H1 (cell line): ENCODE measurements at regions not wholly inside any gene's neighbourhood (a gene's known extent, or its start where the extent isn't known, plus 50 kb on each side); places are given as distances from the start of the nearest gene placed in this dataset.

Experiments used
- CTCF ChIA-PET: fragments of 300-600 bp; sonication (Branson Sonifier 250); formaldehyde crosslinking; loops from one replicate; lab custom pipeline; 2021; ENCODE audit not compliant: partially characterized antibody; lab: Charles Lee
- POLR2A ChIA-PET: fragments of 300-600 bp; sonication (Branson Sonifier 250); formaldehyde crosslinking; loops from one replicate; lab custom pipeline; 2021; ENCODE audit warnings: inconsistent platforms; ENCODE audit not compliant: partially characterized antibody; lab: Charles Lee
- DNase-seq, 2 experiments: peaks; one replicate each; pipeline versions ENCODE4 v3.0.0 to v3.0.0-alpha.2; 2010 to 2022; ENCODE audit warnings: low spot score in 2 of 2, low read depth in 1 of 2, mixed read lengths in 1 of 2
- FAIRE-seq: peaks from 2 replicates; lab custom pipeline; 2011; peaks lifted over from hg19 to GRCh38; lab: Jason Lieb, UNC
- H2AFZ ChIP-seq: 2 replicates; pipeline ENCODE4 v1.8.1; 2012; ENCODE audit warnings: low read length, inconsistent platforms
- H2AK5ac ChIP-seq: 2 replicates; pipeline ENCODE4 v1.6.1; 2013; ENCODE audit warnings: low read depth, low read length
- H2BK120ac ChIP-seq: replicated peaks from 2 replicates; pipeline ENCODE3; 2013; ENCODE audit warnings: low read depth, low read length, inconsistent platforms
- H2BK12ac ChIP-seq: 2 replicates; pipeline ENCODE4 v1.6.1; 2013; ENCODE audit warnings: low read depth, low read length
- H2BK15ac ChIP-seq: 2 replicates; pipeline ENCODE4 v1.6.1; 2013; ENCODE audit warnings: low read length
- H2BK20ac ChIP-seq: 2 replicates; pipeline ENCODE4 v1.6.1; 2013; ENCODE audit warnings: low read length
- H2BK5ac ChIP-seq: 2 replicates; pipeline ENCODE4 v1.6.1; 2013; ENCODE audit warnings: low read depth, low read length
- H3K14ac ChIP-seq: 2 replicates; pipeline ENCODE4 v1.6.1; 2013; ENCODE audit warnings: inconsistent platforms; ENCODE audit not compliant: insufficient read length
- H3K18ac ChIP-seq: 2 replicates; pipeline ENCODE4 v1.6.1; 2013; ENCODE audit warnings: low read length; ENCODE audit errors: extremely low read depth
- H3K23ac ChIP-seq: 2 replicates; pipeline ENCODE4 v1.6.1; 2013; ENCODE audit warnings: inconsistent platforms; ENCODE audit not compliant: insufficient read length
- H3K23me2 ChIP-seq: 2 replicates; pipeline ENCODE4 v1.6.1; 2013; ENCODE audit warnings: low read depth, low read length
- H3K27ac ChIP-seq: 2 replicates; pipeline ENCODE4 v1.6.1; 2011; ENCODE audit warnings: low read depth, low read length, inconsistent platforms
- H3K27me3 ChIP-seq, 4 experiments: replicated peaks in 1 of 4; 1 replicate in 1 of 4; 2 replicates in 3 of 4; pipeline versions ENCODE4 v1.6.1 to v1.8.1; 2011 to 2013; ENCODE audit warnings: low read length in 3 of 4, mild to moderate bottlenecking in 3 of 4, inconsistent platforms in 2 of 4, mixed read lengths in 2 of 4, moderate library complexity in 1 of 4; ENCODE audit not compliant: control insufficient read depth in 3 of 4, insufficient read depth in 3 of 4; ENCODE audit errors: extremely low read depth in 1 of 4
- H3K36me3 ChIP-seq, 4 experiments: 2 replicates each; pipeline versions ENCODE4 v1.6.1 to v1.8.1; 2011 to 2013; ENCODE audit warnings: mild to moderate bottlenecking in 4 of 4, low read length in 3 of 4, moderate library complexity in 2 of 4, control low read depth in 1 of 4, inconsistent platforms in 1 of 4; ENCODE audit not compliant: insufficient read depth in 4 of 4, control insufficient read depth in 2 of 4
- H3K4ac ChIP-seq: replicated peaks from 2 replicates; pipeline ENCODE3; 2013; ENCODE audit warnings: low read length, low read depth, mixed read lengths, inconsistent platforms; ENCODE audit not compliant: insufficient read length
- H3K4me1 ChIP-seq, 4 experiments: replicated peaks in 1 of 4; 1 replicate in 1 of 4; 2 replicates in 3 of 4; pipeline versions ENCODE4 v1.6.1 to v1.8.1; 2011 to 2013; ENCODE audit warnings: low read length in 3 of 4, inconsistent platforms in 2 of 4, mixed read lengths in 1 of 4; ENCODE audit not compliant: insufficient read depth in 4 of 4, control insufficient read depth in 3 of 4
- H3K4me2 ChIP-seq, 2 experiments: 2 replicates each; pipeline versions ENCODE4 v1.6.1 to v1.8.1; 2011 to 2013; ENCODE audit warnings: low read depth in 2 of 2, low read length in 2 of 2, control low read depth in 1 of 2, inconsistent platforms in 1 of 2, mild to moderate bottlenecking in 1 of 2; ENCODE audit not compliant: insufficient read depth in 1 of 2
- H3K4me3 ChIP-seq, 4 experiments: fragments of 200-600, 300-600 bp in 1 of 4; sonication (generic), shearing (Covaris generic), sonication (Bioruptor Twin) in 1 of 4; 2 replicates each; pipeline versions ENCODE4 v1.5.1 to v1.8.1; 2011 to 2016; ENCODE audit warnings: low read length in 4 of 4, low read depth in 3 of 4, control low read depth in 2 of 4, inconsistent platforms in 2 of 4, mild to moderate bottlenecking in 2 of 4, mixed read lengths in 1 of 4, moderate library complexity in 1 of 4; ENCODE audit not compliant: insufficient read depth in 2 of 4; ENCODE audit errors: extremely low read depth in 1 of 4
- H3K56ac ChIP-seq: replicated peaks from 2 replicates; pipeline ENCODE3; 2013; ENCODE audit warnings: low read depth, mild to moderate bottlenecking, mixed read lengths, low read length, inconsistent platforms; ENCODE audit not compliant: insufficient read length
- H3K79me1 ChIP-seq: 2 replicates; pipeline ENCODE4 v1.6.1; 2013; ENCODE audit warnings: low read depth, low read length, control low read depth
- H3K79me2 ChIP-seq, 2 experiments: 2 replicates each; pipeline versions ENCODE4 v1.6.1 to v1.8.1; 2012 to 2013; ENCODE audit warnings: low read length in 2 of 2, mild to moderate bottlenecking in 2 of 2, inconsistent platforms in 1 of 2; ENCODE audit not compliant: insufficient read depth in 2 of 2, control insufficient read depth in 1 of 2
- H3K9ac ChIP-seq, 4 experiments: replicated peaks in 1 of 4; 1 replicate in 1 of 4; 2 replicates in 3 of 4; pipeline versions ENCODE4 v1.6.1 to v1.8.1; 2011 to 2013; ENCODE audit warnings: low read depth in 3 of 4, low read length in 3 of 4, control low read depth in 2 of 4, mild to moderate bottlenecking in 2 of 4, moderate library complexity in 2 of 4, inconsistent platforms in 1 of 4; ENCODE audit errors: extremely low read depth in 1 of 4
- H3K9me3 ChIP-seq, 2 experiments: 2 replicates each; pipeline versions ENCODE4 v1.6.1 to v1.8.1; 2012 to 2013; ENCODE audit warnings: mild to moderate bottlenecking in 2 of 2, moderate library complexity in 2 of 2, control low read depth in 1 of 2, inconsistent platforms in 1 of 2, low read depth in 1 of 2, low read length in 1 of 2, mixed read lengths in 1 of 2; ENCODE audit not compliant: insufficient read depth in 2 of 2
- H4K20me1 ChIP-seq, 2 experiments: replicated peaks in 1 of 2; 2 replicates each; pipeline versions ENCODE3 to v1.8.1; 2011 to 2013; ENCODE audit warnings: inconsistent platforms in 2 of 2, low read length in 2 of 2, mild to moderate bottlenecking in 1 of 2; ENCODE audit not compliant: insufficient read depth in 2 of 2, control insufficient read depth in 1 of 2
- H4K5ac ChIP-seq: 2 replicates; pipeline ENCODE4 v1.6.1; 2013; ENCODE audit warnings: low read length, low read depth, mixed read lengths, inconsistent platforms; ENCODE audit not compliant: insufficient read length
- H4K8ac ChIP-seq: 2 replicates; pipeline ENCODE4 v1.8.0; 2013; ENCODE audit warnings: mild to moderate bottlenecking, moderate library complexity, low read length, inconsistent platforms; ENCODE audit not compliant: insufficient read depth; ENCODE audit errors: extremely low read depth
- H4K91ac ChIP-seq: replicated peaks from 2 replicates; pipeline ENCODE3; 2013; ENCODE audit warnings: low read length, mixed read lengths, inconsistent platforms; ENCODE audit not compliant: insufficient read length
- ASH2L ChIP-seq: fragments of 200-600, 300-600 bp; sonication (generic); IDR thresholded peaks from one replicate; pipeline ENCODE4 v1.7.1; 2017; ENCODE audit warnings: low read length
- CBX8 ChIP-seq: fragments of 300-800, 300-1000 bp; sonication (generic); IDR thresholded peaks from 2 replicates; pipeline ENCODE4 v1.7.1; 2016; ENCODE audit warnings: low read depth, low read length, borderline replicate concordance
- CHD1 ChIP-seq: IDR thresholded peaks from 2 replicates; pipeline ENCODE4 v1.6.1; 2012; ENCODE audit warnings: low read depth, low read length, improper control_type of control experiment
- EGR1 ChIP-seq: IDR thresholded peaks from 2 replicates; pipeline ENCODE4 v1.6.1; 2011; ENCODE audit warnings: low read depth, low read length, borderline replicate concordance
- EP300 ChIP-seq, 2 experiments: IDR thresholded peaks; 1 replicate in 1 of 2; 2 replicates in 1 of 2; pipeline ENCODE4 v1.6.1; 2011 to 2012; ENCODE audit warnings: low read depth in 2 of 2, low read length in 2 of 2, mild to moderate bottlenecking in 2 of 2, borderline replicate concordance in 1 of 2, inconsistent platforms in 1 of 2, moderate library complexity in 1 of 2
- FOSL1 ChIP-seq: IDR thresholded peaks from 2 replicates; pipeline ENCODE4 v1.6.1; 2011; ENCODE audit warnings: mild to moderate bottlenecking, low read depth, low read length, moderate library complexity; ENCODE audit not compliant: insufficient read depth
- HDAC2 ChIP-seq, 2 experiments: fragments of 300-600 bp in 1 of 2; sonication (generic) in 1 of 2; IDR thresholded peaks; 2 replicates each; pipeline ENCODE4 v1.6.1; 2011 to 2012; ENCODE audit warnings: low read depth in 2 of 2, low read length in 2 of 2, mild to moderate bottlenecking in 2 of 2, moderate library complexity in 2 of 2, borderline replicate concordance in 1 of 2, inconsistent platforms in 1 of 2
- HDAC6 ChIP-seq: IDR thresholded peaks from one replicate; pipeline ENCODE4 v1.7.1; 2012; ENCODE audit warnings: low read depth, mild to moderate bottlenecking, inconsistent platforms, low read length, moderate library complexity
- KDM5A ChIP-seq: fragments of 200-600 bp; IDR thresholded peaks from 2 replicates; pipeline ENCODE4 v1.7.1; 2012; ENCODE audit warnings: mild to moderate bottlenecking, low read length, inconsistent platforms, mixed read lengths
- NRF1 ChIP-seq: IDR thresholded peaks from 2 replicates; pipeline ENCODE4 v1.6.1; 2011; ENCODE audit warnings: mild to moderate bottlenecking, low read depth, low read length, improper control_type of control experiment
- PHF8 ChIP-seq: fragments of 200-600 bp; sonication (generic); conservative IDR thresholded peaks from 2 replicates; pipeline ENCODE4 v1.7.1; 2012; ENCODE audit warnings: low read depth, mild to moderate bottlenecking, inconsistent platforms, low read length, moderate library complexity
- SAP30 ChIP-seq: fragments of 300-600 bp; sonication (generic); IDR thresholded peaks from 2 replicates; pipeline ENCODE4 v1.7.1; 2012; ENCODE audit warnings: low read length, moderate library complexity, mild to moderate bottlenecking, inconsistent platforms; ENCODE audit not compliant: insufficient read depth, insufficient replicate concordance
- SP2 ChIP-seq: IDR thresholded peaks from 2 replicates; pipeline ENCODE4 v1.6.1; 2012; ENCODE audit warnings: mild to moderate bottlenecking, low read length, inconsistent platforms
- SP4 ChIP-seq: IDR thresholded peaks from 2 replicates; pipeline ENCODE4 v1.6.1; 2012; ENCODE audit warnings: low read length, inconsistent platforms
- SRF ChIP-seq: IDR thresholded peaks from 2 replicates; pipeline ENCODE4 v1.6.1; 2011; ENCODE audit warnings: mild to moderate bottlenecking, low read depth, low read length, moderate library complexity
- ZNF274 ChIP-seq: IDR thresholded peaks from 2 replicates; pipeline ENCODE4 v1.7.0; 2012; ENCODE audit warnings: low read length, borderline replicate concordance; ENCODE audit errors: extremely low read depth
- WGBS, 2 experiments: shearing (Covaris generic) in 1 of 2; methylation state at CpG; one replicate each; pipeline versions ENCODE4 v1.1.6 to v1.1.7; 2013 to 2015; ENCODE audit warnings: low lambda C conversion rate in 2 of 2, mixed read lengths in 2 of 2, inconsistent platforms in 1 of 2, low coverage in 1 of 2, missing lambda C conversion rate in 1 of 2; ENCODE audit not compliant: insufficient replicate concordance in 2 of 2, insufficient coverage in 1 of 2, insufficient read length in 1 of 2; ENCODE audit errors: extremely low coverage in 1 of 2, missing lambda C conversion rate in 1 of 2; 5-methylcytosine and 5-hydroxymethylcytosine counted together

DNA sequence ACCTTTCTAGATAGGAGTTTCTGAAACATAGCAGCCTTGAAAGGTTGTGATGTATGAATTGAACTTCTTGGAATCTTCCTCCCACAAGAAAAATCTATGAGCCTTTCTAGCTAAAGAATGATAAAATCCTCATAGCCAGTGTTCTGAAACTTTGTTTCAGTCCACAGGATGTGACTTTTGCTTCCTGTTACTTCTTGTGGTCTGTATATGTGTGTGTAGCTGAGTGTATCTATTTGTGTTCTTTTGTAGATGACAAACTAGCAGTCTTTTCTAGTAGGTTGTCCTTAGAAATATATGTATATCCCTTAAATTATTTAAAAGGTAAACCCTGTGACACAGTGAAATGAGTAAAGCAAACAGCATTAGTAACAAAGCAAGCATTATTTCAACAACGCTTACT lies 188.8 kb downstream of the MRPS30 start:
- Histone ChIP-seq H3K79me2 (no peaks in the 10 kb centered on the region), H2BK15ac (no peak overlapping the region), H4K20me1 (no peaks in the 10 kb centered on the region), H3K4ac (no peak overlapping the region), H3K4me2 (no peak overlapping the region), H3K27ac (no peak overlapping the region), H4K91ac (no peak overlapping the region), H4K5ac (no peak overlapping the region), H3K9ac (no peak overlapping the region), H3K36me3 (no peaks in the 10 kb centered on the region), H3K56ac (no peak overlapping the region), H2BK12ac (no peak overlapping the region), H3K27me3 (no peaks in the 10 kb centered on the region), H2AFZ (no peak overlapping the region), H4K8ac (no peak overlapping the region), H2BK120ac (no peak overlapping the region), H2BK5ac (no peak overlapping the region), H3K79me1 (no peaks in the 10 kb centered on the region), H3K14ac (no peak overlapping the region), H3K4me1 (no peaks in the 10 kb centered on the region), H3K4me3 (no peak overlapping the region), H3K9me3 (no peaks in the 10 kb centered on the region; a peak in 1 of 4 replicates), H2BK20ac (no peak overlapping the region), H3K23me2 (no peaks in the 10 kb centered on the region), H3K18ac (no peak overlapping the region), H2AK5ac (no peak overlapping the region), H3K23ac (no peak overlapping the region)
- 92% methylated on average over 1 of the region's 1 CpG; no CpG with 5 or more reads in 1 of the 2 experiments for WGBS, 2 experiments
- CTCF ChIA-PET: no interaction called here
- FAIRE-seq (no peak), DNase-seq (no peak)
- POLR2A ChIA-PET: no interaction called here
- TF ChIP-seq SRF: no peak
- TF ChIP-seq SAP30: no peak
- TF ChIP-seq KDM5A: no peak
- no peak for TF ChIP-seq FOSL1
- TF ChIP-seq EP300 (IDR thresholded peaks at IDR 0.05; ENCODE audit: borderline replicate concordance in 1 of 2, low read depth in 2 of 2, low read length in 2 of 2): no peak
- no peak for TF ChIP-seq HDAC2 (IDR thresholded peaks at IDR 0.05; ENCODE audit: borderline replicate concordance in 1 of 2, low read depth in 2 of 2, low read length in 2 of 2)
- no peak for TF ChIP-seq SP2
- TF ChIP-seq ASH2L: no peak
- TF ChIP-seq CHD1: no peak
- TF ChIP-seq NRF1: no peak
- no peak for TF ChIP-seq PHF8
- TF ChIP-seq CBX8: no peak
- no peak for TF ChIP-seq EGR1
- TF ChIP-seq HDAC6: no peak
- no peak for TF ChIP-seq ZNF274
- TF ChIP-seq SP4: no peak
